Loucy (cell line): ENCODE measurements at regions not wholly inside any gene's neighbourhood (a gene's known extent, or its start where the extent isn't known, plus 50 kb on each side); places are given as distances from the start of the nearest gene placed in this dataset.

Experiments
- CTCF ChIP-seq: fragments of 200-600 bp; sonication (generic); conservative IDR thresholded peaks from 2 replicates; pipeline ENCODE4 v1.5.1; 2014; ENCODE audit warnings: mild to moderate bottlenecking, antibody characterized with exemption, low read length
- EZH2phosphoT487 ChIP-seq: fragments of 200-600 bp; IDR thresholded peaks from 2 replicates; pipeline ENCODE4 v1.6.1; 2018; ENCODE audit warnings: antibody characterized with exemption, mild to moderate bottlenecking, moderate library complexity, borderline replicate concordance

DNA sequence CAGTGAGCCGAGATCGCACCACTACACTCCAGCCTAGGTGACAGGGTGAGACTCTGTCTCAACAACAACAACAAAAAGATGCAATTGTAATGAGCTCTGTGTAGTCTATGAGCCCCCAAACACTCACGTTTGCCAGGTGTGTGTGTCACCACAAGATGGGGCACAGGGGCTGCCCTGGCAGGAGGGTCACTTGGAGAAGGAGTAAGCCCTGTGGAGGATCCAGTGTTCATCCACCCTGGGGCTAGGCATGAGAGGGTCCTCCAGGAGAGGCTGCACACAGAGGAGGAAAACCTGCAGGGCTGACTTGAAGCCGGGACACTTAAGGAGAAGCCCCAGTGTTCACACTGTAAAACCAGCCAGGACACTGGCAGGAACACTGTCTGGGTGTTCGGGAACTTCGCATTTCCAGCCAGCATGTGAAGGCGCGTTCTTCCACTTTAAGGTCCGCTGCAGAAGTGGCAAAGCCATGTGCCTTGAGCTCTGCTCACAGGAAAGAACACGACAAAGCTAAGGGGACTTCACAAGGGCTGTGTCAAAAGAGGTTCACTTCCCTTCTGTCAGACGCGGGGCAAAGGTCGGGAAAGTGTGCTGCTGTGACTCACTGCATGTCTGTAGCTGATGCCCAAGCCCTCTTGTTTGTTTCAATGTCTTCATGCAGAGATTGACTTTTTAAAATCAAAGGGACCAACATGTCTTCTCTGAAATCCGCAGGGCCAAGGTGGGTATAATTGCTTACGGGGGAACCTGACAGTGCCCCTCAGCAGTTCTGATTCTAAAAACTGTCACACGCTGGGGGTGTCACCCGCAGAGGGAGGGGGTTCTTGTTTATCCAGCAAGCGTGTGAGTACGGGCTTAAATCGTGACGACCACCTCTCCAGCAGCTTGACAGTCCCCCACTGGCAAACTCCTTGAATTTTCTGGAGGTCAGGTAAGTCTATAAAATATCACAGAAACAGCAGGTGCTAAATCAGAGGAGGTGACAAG, 102.8 kb downstream of the RIPK4 start:
- peak; percentile 30; the same call in 1 of the 2 replicates for TF ChIP-seq CTCF
- no peak for TF ChIP-seq EZH2phosphoT487
